GM18867 (cell line): ENCODE measurements at regions not wholly inside any gene's neighbourhood (a gene's known extent, or its start where the extent isn't known, plus 50 kb on each side); places are given as distances from the start of the nearest gene placed in this dataset.
"Not testable (repeated sequence)": the region's sequence is repeated elsewhere in the genome, so short reads cannot be mapped to it uniquely, and the experiment has no call there.

Experiments
- ATAC-seq: cut with Tn5 transposase; IDR thresholded peaks from one replicate; pipeline ENCODE4 v1.9.1; 2021; ENCODE audit warnings: mild to moderate bottlenecking, moderate library complexity; ENCODE audit not compliant: unreplicated experiment

- ATAC-seq: no peak
Measured at GRCh38 chr2:72078773-72079172, 68.9 kb downstream of the CYP26B1 start.

GRCh38 chr2:72077702-72078169 lies 69.9 kb downstream of the CYP26B1 start:
- ATAC-seq: no peak

GRCh38 chr2:72073373-72073772 lies 74.3 kb downstream of the CYP26B1 start:
- ATAC-seq: not testable (repeated sequence)

GRCh38 chr2:72064197-72064596 lies 83.5 kb downstream of the CYP26B1 start:
- ATAC-seq: not testable (repeated sequence)

GRCh38 chr2:72062336-72062735 lies 85.3 kb downstream of the CYP26B1 start:
- ATAC-seq: no peak

- no peak for ATAC-seq
Measured at GRCh38 chr2:72057308-72057707, 90.4 kb downstream of the CYP26B1 start.

- ATAC-seq: no peak
Measured at GRCh38 chr2:72051971-72052505, 95.6 kb downstream of the CYP26B1 start.

- ATAC-seq: no peak
Measured at GRCh38 chr2:72051204-72051603, 96.5 kb downstream of the CYP26B1 start.

GRCh38 chr2:72050734-72051133 lies 96.9 kb downstream of the CYP26B1 start:
- no peak for ATAC-seq

GRCh38 chr2:72048881-72049477 lies 98.7 kb downstream of the CYP26B1 start:
- no peak for ATAC-seq

- no peak for ATAC-seq
Measured at GRCh38 chr2:72043985-72044384, 103.7 kb downstream of the CYP26B1 start.

GRCh38 chr2:72041638-72042111 lies 106.0 kb downstream of the CYP26B1 start:
- no peak for ATAC-seq

- ATAC-seq: no peak
Measured at GRCh38 chr2:72040629-72041571, 106.8 kb downstream of the CYP26B1 start.

GRCh38 chr2:72038524-72038923 lies 109.1 kb downstream of the CYP26B1 start:
- ATAC-seq: no peak

- no peak for ATAC-seq
Measured at GRCh38 chr2:72037261-72037666, 110.4 kb downstream of the CYP26B1 start.

GRCh38 chr2:72036595-72036994 lies 111.1 kb downstream of the CYP26B1 start:
- no peak for ATAC-seq

GRCh38 chr2:72036173-72036545 lies 111.5 kb downstream of the CYP26B1 start:
- ATAC-seq: no peak

GRCh38 chr2:72035518-72036172 lies 112.0 kb downstream of the CYP26B1 start:
- no peak for ATAC-seq

GRCh38 chr2:72034353-72035095 lies 113.1 kb downstream of the CYP26B1 start:
- ATAC-seq: no peak

GRCh38 chr2:72033636-72034035 lies 114.0 kb downstream of the CYP26B1 start:
- no peak for ATAC-seq
